Ureter (tissue), 1 donor: ENCODE measurements at regions not wholly inside any gene's neighbourhood (a gene's known extent, or its start where the extent isn't known, plus 50 kb on each side); places are given as distances from the start of the nearest gene placed in this dataset.
"Not testable (repeated sequence)": the region's sequence is repeated elsewhere in the genome, so short reads cannot be mapped to it uniquely, and the experiment has no call there.

Experiments
- DNase-seq: peaks from one replicate; pipeline ENCODE4 v3.0.0-alpha.2; 2020; ENCODE audit warnings: low spot score
- donor health status: DM: yes; HTN: yes; CAD: no.

GRCh38 chr7:36037121-36037662, 115.9 kb upstream of the EEPD1 start:
- peak; percentile 86 for DNase-seq

DNA sequence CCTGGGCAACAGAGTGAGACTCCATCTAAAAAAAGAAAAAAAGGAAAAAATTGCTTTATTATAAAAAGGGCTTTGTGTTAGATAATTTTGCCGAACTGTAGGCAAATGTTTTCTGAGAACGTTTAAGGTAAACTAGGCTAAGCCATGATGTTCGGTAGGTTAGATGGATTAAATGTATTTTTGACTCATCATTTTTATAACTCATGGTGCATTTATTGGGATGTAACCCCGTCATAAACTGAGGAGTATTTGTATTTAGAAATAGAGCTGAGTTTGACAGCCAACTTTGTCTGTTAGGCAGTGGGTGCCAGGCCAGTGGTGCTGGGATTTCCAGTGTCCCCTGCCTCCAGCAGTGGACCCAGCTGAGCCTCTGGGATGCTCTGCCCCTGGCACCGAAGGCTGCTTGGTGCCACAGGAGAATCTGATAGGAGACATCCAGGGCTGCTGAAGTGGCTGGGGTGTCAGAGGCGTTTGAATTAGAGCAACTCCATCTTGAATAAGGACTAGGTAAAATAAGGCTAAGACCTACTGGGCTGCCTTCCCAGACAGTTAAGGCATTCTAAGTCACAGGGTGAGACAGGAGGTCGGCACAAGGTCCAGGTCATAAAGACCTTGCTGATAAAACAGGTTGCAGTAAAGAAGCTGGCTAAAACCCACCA, 114.9 kb upstream of the EEPD1 start:
- DNase-seq = no peak

GRCh38 chr7:36039243-36039642, 113.8 kb upstream of the EEPD1 start:
- no peak for DNase-seq

- DNase-seq = no peak
These were observed 113.4 kb upstream of the EEPD1 start for GRCh38 chr7:36039671-36040070.

DNA sequence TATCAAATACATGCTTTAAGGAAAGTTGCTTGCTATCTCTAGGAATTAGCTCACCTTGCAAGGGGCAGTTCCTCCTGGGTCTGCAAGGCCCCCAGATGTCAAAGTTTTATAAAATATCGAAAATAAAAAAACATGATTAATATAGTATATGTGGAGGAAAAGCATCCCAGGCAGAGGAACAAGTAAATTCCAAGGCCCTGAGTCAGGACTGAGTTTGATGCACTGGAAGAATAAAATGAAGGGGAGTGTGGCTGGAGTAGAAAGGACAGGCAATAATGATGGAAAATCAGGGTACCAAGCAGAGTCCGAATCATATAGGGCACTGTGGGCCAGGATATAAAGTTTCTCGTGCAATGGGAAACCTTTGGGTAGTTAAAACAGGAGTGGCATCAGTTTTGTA, 112.4 kb upstream of the EEPD1 start:
- DNase-seq = no peak

DNA sequence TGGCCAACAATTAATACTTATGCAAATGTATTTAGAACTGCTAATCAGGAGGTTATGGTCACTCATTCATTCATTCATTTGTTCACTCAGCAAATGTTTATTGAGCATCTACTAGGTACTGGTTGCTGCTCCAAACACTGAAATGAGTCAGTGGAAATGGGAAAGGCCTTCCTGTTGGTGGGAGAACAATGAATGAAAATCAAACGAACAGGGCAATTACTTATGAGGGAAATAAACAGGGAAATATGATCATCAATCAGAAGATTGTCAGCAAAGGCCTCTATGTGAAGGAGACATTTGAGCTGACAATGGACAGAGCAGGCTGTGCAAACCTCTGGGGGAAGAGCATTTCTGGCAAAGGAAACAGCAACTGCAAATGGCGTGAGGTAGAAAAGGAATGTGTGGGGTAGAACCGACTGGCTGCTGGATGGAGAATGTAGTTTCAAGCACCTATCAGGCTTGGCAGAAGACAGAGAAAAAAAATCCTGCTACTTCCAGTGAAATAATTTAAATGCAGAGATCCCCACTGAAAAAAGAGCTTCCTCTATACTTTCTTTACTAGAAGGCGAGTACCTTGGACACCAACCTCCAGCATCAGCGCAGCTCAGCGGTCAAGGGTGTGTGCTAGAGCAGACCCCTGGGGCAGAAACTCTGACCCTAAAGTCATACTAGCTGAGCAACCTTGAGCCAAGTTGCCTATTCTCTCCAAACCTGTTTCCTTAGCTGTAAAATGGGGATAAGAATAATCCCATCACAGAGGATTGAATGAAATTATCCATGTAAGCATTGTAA, 108.8 kb upstream of the EEPD1 start:
- DNase-seq = no peak

DNA sequence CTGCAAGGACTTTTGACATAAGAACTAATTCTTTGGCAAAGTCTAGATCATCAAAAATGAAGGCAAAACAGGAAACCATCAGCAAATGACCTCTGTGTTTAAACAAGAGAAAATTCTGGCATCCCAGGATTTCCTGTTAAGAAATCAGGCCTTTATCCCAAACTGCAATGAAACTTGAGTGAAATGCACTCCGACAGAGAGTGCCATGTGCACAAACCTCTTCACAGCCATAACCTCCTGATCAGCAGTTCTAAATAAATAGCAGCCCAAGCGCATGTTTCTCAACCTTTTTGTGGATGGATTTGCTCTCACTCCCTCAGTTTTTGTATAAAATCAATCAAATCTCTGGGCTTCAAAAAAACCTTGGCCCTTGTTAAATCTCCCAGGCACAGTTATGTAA, 107.7 kb upstream of the EEPD1 start:
- DNase-seq = no peak

DNA sequence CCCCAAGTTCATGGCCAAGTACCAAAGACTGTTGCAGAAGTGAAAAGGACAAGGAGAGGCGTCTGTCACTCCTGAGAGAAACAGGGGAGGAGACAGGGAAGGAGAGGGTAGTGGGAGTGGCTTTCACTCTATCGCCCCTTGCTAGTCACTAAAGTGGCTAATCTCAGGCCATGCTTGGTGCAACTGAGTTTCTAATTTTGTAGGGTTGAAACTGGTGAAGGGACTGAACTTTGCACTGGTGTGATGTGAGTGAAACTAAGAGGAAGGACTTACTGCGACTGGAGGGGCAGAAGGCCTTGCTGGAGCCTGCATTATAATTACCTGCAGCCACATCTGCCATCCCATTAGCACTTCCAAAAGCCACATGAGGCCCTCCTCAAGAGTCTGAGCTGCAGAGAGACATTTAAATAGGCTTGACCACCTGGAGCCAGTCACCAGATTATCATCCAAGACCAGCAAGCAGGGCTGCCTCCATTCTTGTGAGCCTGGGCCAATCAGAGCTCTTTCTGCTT, 107.2 kb upstream of the EEPD1 start:
- no peak for DNase-seq

DNA sequence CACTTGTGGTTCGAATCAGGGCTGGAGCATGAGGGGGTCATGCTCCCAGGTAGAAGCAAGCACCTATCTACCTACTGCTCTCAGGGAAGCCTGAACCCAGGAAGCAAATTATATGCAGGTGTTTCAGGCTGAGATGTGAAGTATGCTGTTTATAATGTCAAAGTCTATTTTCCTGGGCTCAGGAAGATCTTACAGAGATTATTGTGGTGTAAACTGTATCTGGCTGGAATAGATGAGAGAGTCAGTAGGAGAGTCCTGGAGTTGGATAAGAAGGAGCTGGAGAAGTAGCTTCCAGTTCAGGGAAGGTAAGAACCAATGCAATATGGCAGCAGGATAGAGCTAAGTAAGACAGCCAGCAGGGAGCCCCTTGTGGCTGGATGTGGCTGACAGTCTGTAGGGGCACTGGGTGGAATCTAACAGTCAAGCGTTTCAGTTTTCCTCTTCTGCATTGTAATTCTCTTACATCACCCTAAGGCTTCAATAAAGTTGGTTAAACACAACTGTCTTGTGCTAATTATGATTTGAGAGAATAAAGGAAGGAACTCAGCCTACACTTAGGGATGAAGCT, 105.9 kb upstream of the EEPD1 start:
- no peak for DNase-seq

DNA sequence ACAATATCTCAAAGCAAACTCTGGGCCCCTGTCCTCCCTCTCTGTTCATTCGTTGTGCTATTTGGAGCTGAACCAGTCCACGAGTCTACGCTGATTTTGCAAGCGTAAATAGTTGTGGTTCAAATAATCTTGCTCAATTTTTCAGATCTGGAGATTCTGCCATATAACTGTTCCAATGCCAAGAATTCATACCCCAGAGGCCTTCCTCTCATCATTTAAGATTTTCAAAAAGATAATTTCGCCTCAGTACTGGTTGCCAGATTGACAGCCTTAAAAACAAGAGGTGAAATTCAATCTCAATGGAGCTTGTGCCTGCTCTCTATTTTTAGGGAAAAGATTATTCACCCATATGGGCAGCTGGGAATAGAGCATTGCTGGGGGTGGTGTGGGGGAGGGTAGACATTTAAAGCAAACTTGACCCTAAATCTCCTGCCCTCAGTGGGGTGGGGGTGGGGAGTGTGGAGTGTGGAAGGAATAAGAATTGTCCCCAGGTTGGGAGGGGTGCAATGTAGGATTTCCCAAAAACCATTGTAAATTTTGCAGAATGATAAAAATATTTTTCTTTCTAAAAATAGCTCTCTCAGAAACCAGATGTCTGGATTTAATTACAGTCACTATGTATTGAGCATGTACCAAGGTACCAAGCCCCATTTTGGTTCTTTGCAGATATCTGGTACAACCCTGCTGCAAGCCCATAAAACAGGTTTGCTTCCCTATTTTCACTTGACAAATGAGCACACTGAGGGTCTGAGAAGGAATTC, 104.7 kb upstream of the EEPD1 start:
- DNase-seq = no peak

GRCh38 chr7:36048902-36049240, 104.2 kb upstream of the EEPD1 start:
- no peak for DNase-seq

- DNase-seq = no peak
These were observed 101.6 kb upstream of the EEPD1 start for GRCh38 chr7:36051501-36051900.

DNA sequence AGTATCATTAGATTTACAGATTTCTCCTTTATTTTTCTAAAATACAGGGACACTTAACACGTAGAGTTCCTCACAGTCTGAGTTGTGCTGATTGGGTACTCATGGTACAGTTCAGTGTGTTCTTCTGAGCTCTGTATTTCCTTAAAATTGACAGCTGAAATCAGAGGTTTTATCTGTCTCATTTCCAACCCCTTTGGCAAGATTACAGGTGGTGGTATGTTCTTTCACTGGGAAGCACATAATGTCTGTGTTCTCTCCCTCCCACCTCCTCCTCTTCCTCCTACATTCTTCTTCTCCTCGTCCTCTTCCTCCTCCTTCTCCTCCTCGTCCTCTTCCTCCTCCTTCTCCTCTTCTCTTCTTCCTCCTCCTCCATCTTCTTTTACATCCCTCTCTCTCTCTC, 99.5 kb upstream of the EEPD1 start:
- DNase-seq = no peak

GRCh38 chr7:36054637-36055036, 98.4 kb upstream of the EEPD1 start:
- no peak for DNase-seq

DNA sequence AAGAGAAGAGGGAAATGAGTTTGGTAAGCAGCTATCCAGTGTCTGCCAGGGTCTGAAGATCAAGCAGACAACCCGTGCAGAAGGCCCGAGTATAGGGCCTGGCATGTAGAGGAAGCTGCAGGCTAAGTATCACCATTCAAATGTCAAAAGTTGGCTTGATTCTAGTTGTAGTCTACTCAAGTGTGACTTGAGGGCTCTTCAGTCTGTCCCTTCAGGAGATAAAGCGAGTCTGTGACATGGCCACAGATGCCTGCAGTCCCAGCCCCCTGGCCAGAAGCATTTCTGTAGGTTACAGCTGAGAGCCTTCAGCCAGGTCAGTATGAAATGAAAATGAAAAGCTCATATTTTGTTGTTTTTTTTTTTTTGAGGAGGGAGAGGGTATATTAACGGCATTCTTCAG, 97.8 kb upstream of the EEPD1 start:
- DNase-seq = no peak

- DNase-seq = no peak
These were observed 95.7 kb upstream of the EEPD1 start for GRCh38 chr7:36057323-36057722.

GRCh38 chr7:36058020-36058592, 94.9 kb upstream of the EEPD1 start:
- no peak for DNase-seq

- DNase-seq = not testable (repeated sequence)
These were observed 92.7 kb upstream of the EEPD1 start for GRCh38 chr7:36060388-36060787.

DNA sequence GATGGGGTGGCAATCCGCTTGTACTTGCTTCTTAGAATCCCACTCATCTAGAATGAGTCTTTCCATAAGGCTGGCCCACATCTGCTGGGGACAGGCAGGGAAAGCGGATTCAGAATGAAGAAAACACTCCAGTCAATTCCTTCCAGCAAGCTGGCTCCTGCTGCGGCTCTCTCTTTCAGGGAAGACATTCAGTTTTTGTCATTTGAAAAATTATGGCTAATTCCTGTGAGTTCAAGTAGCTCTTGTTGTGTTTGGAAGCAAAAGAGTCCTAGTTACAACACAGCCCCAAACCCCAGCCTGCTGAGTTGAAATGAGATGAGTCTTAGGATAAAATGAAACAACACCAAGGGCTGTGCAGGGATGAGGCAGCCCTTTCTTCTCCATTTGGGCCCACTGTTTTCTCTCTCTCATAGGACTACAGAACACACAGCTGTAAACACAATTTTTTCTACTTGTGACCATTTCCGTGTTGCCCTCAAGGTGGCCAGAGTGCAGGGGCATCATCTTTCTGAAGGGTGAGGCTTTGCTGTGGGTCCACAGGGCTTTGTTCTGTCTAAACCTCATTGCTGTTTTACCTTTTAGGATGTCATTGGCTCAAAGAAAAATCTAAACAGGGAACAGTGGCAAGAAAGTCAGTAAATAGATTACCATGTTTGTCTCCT, 90.8 kb upstream of the EEPD1 start:
- no peak for DNase-seq

GRCh38 chr7:36064676-36065075, 88.4 kb upstream of the EEPD1 start:
- no peak for DNase-seq
